ENCODE measurements at regions not wholly inside any gene's neighbourhood (a gene's known extent, or its start where the extent isn't known, plus 50 kb on each side); places are given as distances from the start of the nearest gene placed in this dataset.

DNA sequence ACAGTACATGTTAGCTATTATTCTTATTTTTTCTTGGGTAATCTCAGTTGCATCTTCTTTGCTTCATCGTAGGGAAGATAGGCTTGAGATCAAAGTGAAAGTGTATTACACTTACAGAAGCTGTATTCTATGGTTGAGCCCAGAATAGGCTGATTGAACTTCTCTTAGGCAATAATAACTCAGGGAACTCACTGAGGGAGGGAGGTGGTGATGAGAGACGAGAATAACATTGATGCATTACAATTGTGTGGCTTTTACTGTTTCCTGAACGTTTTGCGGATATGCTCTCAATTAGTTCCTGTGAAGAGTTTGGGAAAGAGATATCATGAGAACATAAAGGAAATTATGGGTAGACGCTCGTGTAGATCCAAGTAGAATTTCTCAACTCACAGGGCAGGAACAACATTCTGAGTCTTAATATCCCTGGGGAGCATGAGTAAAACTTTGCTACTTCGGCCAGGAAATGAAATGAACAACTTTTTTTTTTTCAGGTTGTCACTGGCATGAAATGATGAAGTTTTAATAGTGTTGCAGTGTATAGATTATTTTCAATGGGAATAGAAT lies 302.2 kb downstream of the TUSC7 start:
- TF ChIP-seq, protein P1, sequence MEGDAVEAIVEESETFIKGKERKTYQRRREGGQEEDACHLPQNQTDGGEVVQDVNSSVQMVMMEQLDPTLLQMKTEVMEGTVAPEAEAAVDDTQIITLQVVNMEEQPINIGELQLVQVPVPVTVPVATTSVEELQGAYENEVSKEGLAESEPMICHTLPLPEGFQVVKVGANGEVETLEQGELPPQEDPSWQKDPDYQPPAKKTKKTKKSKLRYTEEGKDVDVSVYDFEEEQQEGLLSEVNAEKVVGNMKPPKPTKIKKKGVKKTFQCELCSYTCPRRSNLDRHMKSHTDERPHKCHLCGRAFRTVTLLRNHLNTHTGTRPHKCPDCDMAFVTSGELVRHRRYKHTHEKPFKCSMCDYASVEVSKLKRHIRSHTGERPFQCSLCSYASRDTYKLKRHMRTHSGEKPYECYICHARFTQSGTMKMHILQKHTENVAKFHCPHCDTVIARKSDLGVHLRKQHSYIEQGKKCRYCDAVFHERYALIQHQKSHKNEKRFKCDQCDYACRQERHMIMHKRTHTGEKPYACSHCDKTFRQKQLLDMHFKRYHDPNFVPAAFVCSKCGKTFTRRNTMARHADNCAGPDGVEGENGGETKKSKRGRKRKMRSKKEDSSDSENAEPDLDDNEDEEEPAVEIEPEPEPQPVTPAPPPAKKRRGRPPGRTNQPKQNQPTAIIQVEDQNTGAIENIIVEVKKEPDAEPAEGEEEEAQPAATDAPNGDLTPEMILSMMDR (IDR thresholded peaks at IDR 0.05; ENCODE audit: control extremely low read depth in 1 of 3, insufficient read depth in 1 of 3, low read depth in 1 of 3, low read length in 3 of 3) = no peak
- no peak for TF ChIP-seq POLR2A (IDR thresholded peaks at IDR 0.05; ENCODE audit: control extremely low read depth in 1 of 2, low read depth in 2 of 2, low read length in 2 of 2)
- no peak for TF ChIP-seq JUND (IDR thresholded peaks at IDR 0.05; ENCODE audit: low read length)
- TF ChIP-seq NANOG (IDR thresholded peaks at IDR 0.05; ENCODE audit: insufficient read depth, low read depth, low read length, poor library complexity, severe bottlenecking) = no peak
- TF ChIP-seq GABPA (IDR thresholded peaks at IDR 0.05; ENCODE audit: borderline replicate concordance, insufficient read depth, low read length) = no peak
- TF ChIP-seq, protein P2, sequence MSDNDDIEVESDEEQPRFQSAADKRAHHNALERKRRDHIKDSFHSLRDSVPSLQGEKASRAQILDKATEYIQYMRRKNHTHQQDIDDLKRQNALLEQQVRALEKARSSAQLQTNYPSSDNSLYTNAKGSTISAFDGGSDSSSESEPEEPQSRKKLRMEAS (IDR thresholded peaks at IDR 0.05) = no peak
- TF ChIP-seq CBX5 (IDR thresholded peaks at IDR 0.05; ENCODE audit: low read depth, low read length) = no peak
- TF ChIP-seq, protein P3, sequence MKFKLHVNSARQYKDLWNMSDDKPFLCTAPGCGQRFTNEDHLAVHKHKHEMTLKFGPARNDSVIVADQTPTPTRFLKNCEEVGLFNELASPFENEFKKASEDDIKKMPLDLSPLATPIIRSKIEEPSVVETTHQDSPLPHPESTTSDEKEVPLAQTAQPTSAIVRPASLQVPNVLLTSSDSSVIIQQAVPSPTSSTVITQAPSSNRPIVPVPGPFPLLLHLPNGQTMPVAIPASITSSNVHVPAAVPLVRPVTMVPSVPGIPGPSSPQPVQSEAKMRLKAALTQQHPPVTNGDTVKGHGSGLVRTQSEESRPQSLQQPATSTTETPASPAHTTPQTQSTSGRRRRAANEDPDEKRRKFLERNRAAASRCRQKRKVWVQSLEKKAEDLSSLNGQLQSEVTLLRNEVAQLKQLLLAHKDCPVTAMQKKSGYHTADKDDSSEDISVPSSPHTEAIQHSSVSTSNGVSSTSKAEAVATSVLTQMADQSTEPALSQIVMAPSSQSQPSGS (IDR thresholded peaks at IDR 0.05; ENCODE audit: low read length) = no peak
- TF ChIP-seq, protein P4, sequence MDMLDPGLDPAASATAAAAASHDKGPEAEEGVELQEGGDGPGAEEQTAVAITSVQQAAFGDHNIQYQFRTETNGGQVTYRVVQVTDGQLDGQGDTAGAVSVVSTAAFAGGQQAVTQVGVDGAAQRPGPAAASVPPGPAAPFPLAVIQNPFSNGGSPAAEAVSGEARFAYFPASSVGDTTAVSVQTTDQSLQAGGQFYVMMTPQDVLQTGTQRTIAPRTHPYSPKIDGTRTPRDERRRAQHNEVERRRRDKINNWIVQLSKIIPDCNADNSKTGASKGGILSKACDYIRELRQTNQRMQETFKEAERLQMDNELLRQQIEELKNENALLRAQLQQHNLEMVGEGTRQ (IDR thresholded peaks at IDR 0.05; ENCODE audit: low read length) = no peak
- no peak for TF ChIP-seq HDAC2 (IDR thresholded peaks at IDR 0.05; ENCODE audit: borderline replicate concordance in 1 of 2, low read depth in 2 of 2, low read length in 2 of 2)
- no peak for TF ChIP-seq EZH2 (IDR thresholded peaks at IDR 0.05; ENCODE audit: low read depth, low read length, severe bottlenecking)
- no peak for TF ChIP-seq EP300 (IDR thresholded peaks at IDR 0.05; ENCODE audit: borderline replicate concordance in 1 of 2, low read depth in 2 of 2, low read length in 2 of 2)
